ENCODE measurements at regions not wholly inside any gene's neighbourhood (a gene's known extent, or its start where the extent isn't known, plus 50 kb on each side); places are given as distances from the start of the nearest gene placed in this dataset.

- peak; percentile 52 for DNase-seq
Observed at GRCh38 chrX:39577985-39578869, 519.5 kb downstream of the BCOR start.

DNA sequence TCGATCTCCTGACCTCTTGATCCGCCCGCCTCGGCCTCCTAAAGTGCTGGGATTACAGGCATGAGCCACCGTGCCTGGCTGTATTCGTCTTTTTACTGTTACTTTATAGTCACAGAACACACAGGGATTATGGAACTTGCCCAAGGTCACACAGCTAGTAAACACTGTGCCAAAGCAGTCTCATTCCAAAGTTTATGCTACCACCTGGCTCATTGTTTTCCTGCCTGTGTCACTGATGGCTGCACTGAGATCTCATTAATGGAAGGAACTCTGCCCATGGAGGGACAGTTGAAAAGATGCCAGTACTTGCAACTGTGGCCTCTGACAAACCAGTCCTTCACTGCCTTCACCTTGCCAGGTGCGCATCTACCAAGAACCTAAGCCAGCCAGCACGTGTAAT is 517.7 kb downstream of the BCOR start:
- no peak for DNase-seq

DNA sequence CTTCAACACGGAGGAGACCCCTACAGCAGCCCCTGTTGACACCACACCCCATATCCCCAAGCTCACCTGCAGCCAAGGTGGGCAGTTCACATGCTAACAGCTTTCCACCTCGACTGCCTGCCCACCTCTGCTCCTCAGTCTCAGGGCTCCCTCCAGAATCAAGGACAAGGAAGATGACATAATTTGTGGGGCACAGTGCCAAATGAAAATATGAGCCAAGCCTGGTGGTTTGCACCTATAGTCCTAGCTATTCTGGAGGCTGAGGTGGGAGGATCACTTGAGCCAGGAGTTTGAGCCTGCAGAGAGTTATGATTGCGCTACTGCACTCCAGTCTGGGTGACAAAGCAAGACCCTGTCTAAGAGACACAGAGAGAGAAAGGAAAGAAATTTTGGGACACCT is 516.3 kb downstream of the BCOR start:
- DNase-seq: no peak

- no peak for DNase-seq
Observed at GRCh38 chrX:39582091-39582490, 515.7 kb downstream of the BCOR start.

DNA sequence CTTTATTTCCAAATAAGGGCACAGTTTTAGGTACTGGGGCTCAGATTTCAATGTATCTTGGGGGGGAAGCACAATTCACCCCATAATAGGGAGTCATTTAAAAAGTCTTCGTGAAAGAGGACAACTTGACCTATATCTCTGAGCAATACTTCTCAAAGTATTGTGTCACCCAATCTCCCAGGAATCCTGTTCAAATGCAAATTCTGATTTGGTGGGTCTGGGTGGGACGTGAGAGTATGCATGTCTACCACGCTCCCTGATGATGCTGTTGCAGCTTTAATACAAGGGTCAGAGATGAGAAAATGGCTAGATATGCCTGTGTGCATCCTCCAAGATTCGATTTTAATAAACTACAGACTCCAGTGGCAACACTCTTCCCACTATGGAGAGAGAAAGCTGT is 514.8 kb downstream of the BCOR start:
- DNase-seq: no peak

- DNase-seq: no peak
Observed at GRCh38 chrX:39585808-39586207, 511.9 kb downstream of the BCOR start.

GRCh38 chrX:39586359-39586758 is 511.4 kb downstream of the BCOR start:
- DNase-seq: no peak

- DNase-seq: no peak
Observed at GRCh38 chrX:39591099-39591498, 506.7 kb downstream of the BCOR start.

DNA sequence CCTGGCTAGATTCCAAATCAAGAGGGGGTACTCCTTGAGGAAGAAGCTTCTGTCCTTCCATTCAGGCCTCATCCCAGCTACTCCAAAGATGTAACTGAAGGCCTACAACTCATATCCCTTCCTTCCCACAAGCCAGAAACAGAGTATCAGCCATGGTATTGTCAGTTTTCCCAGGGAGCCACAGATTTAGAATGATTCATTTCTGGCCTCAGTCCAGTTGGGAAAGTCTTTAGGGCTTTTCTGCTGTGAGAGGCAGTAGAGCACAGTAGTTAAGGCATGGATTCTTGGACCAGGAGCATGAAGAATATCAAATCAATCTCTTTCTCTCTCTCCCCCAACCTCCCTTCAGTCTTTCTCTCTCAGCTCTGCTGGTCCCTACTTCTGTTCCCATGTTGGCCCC is 505.0 kb downstream of the BCOR start:
- DNase-seq: no peak

DNA sequence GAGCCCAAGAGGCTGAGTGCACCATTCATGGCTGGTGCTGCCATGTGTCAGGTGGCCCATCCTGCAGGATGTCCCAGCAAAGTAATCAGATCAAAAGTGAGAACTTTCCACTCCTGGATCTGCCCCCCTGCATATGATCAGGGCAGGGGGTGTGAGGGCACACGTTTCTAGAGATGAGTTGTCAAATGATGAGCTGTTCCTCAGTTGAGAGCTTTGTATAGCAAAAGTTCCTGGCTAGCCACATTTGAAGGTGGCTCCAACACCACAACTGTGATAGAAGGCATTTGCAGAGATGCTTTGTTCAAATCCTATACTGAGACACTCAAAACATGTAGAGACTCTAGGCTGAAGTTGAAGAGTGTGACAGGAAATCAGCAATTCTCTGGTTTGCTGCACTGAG is 501.8 kb downstream of the BCOR start:
- DNase-seq: no peak

DNA sequence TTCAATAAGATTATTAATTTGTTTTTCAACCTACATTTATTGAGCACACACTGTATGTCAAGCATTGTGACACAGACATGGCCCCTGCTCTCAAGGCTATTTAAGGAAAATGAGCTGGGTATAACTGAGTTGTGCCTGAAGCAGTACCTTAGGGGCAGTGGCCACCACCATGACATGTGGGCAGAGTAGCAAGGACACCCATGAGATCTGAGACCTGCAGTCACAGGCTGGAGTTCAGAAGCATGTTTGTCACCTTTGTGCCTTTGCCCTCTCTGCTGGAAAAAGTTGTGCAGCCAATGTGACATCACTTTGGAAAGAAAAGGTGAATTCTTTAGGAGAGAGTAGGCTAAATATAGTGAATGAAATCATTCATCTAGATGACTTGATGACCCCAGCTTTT is 501.3 kb downstream of the BCOR start:
- DNase-seq: no peak

DNA sequence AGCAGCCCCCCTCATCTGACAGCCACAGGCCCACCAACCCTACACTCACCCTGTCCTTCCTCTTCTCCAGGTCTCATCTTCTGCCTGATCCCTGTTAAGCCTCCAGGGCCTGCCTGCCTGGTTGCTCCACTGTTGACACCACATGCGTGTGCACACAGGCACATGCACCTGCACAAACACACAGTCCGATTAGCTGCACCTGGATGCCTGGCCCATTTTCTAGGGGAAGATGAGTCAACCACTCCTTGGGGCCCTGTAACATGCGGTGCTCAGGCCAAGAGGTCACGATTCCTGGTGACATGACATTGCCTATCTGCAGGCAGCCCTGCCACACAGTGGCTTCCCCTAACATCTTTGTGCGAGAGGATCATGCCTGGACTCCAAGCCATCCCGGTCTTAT is 498.4 kb downstream of the BCOR start:
- no peak for DNase-seq

- DNase-seq: no peak
Observed at GRCh38 chrX:39600222-39600621, 497.5 kb downstream of the BCOR start.

DNA sequence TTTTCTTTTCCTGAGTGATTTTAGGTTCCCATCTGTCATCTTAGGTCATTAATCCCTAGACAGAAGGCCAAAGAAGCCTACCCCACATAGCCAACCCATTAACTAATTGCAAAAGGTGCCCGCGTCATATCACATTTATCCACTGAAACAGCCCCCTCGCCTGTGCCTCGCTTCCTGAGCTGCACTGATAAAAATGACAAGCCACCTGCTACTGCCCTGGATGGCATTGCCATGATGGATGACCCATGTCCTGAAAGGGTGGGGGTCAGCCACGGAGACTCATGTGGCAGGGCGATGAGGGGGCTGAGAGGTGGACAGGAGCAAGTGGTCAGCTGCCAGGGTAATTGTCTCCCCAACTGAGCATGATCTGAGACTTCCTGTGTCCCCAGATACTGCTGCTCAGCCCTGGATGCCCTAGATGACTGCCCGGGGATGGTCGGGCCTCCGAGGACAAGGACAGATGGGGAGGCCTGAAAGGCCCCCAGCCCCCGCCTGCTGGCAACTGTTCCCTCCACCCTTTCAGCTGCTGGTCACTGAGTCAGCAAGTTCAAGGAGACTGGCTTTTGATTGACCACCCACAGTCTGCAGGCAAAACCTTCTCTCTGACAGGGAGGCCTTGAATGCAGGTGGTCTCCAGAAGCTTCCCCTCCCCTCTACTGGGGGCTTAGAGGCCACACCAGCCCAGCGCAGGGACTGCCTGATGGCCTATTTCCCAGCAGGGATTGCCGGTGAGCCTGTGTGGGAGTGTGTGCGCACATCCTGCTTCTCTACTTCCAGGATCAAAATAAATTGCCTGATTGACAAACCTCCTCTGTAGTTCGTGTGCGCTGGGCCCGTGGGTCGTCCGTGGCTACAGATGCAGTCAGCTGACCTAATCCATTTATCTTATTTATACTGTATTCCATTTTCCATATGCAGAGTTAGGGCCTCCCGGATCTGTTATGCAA is 496.3 kb downstream of the BCOR start:
- no peak for DNase-seq

GRCh38 chrX:39602195-39602594 is 495.6 kb downstream of the BCOR start:
- no peak for DNase-seq

- no peak for DNase-seq
Observed at GRCh38 chrX:39603230-39603629, 494.5 kb downstream of the BCOR start.

DNA sequence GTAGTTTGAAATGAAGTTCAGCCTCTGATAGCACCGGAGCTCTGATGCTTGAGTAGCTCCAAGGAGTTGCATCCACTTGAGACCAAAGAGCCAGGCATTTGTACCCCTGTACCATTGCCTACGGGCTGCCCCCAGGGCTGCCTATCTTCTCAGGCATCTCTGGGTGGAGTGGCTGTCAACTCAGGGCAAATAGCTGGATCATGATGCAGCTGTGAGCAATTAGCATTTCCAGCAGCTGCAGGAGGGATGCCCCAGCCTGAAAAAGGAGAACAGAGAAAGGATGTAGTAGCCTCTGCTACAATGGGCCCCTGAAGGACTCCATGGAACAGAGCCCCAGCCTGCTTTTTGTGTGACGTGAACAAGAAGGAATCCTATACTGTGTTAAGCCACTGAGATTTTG is 492.6 kb downstream of the BCOR start:
- DNase-seq: no peak

DNA sequence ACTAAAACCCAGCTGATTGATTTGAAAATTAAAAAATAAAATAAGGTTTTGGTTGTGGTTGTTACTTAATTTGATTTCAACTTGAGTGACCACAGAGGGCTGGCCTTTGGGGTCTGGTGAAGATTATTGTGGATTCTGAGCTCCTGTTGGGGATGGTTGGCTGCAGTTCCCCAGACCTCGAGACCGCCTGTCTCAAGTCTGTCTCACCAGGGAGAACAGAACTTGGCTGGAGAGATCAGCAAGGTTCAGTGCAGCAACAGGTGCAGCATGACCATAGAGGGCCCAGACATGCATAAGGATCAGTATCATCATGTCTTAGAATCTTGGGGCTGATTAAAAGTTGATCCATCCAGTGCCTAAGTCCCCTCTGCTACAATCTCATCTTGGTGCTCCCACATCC is 491.9 kb downstream of the BCOR start:
- DNase-seq: no peak

GRCh38 chrX:39609941-39610340 is 487.8 kb downstream of the BCOR start:
- no peak for DNase-seq

DNA sequence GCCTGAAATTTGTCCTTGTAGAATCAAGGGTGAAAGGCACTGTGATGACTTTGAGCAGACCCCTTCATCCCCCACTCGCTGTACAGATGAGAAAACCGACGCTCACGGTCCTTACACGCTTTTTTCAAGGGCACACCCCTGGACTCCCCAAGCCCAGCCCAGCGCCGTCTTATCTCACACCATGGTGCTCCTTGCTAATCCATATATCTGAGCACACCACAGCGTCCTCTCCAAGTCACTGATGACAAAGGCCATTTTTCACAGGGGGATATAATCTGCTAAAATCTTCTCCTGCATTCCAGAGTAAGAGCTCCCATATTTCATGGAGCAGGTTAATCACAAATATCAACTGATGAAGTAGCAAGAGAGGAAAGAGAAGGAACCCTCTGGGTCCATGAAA is 486.3 kb downstream of the BCOR start:
- no peak for DNase-seq

- DNase-seq: peak; percentile 45
Observed at GRCh38 chrX:39613482-39613995, 484.2 kb downstream of the BCOR start.

- peak; percentile 67 for DNase-seq
Observed at GRCh38 chrX:39613997-39614679, 483.6 kb downstream of the BCOR start.

- DNase-seq: no peak
Observed at GRCh38 chrX:39614680-39614998, 483.1 kb downstream of the BCOR start.
